Upper lobe of left lung (tissue), 4 donors: ENCODE measurements at regions not wholly inside any gene's neighbourhood (a gene's known extent, or its start where the extent isn't known, plus 50 kb on each side); places are given as distances from the start of the nearest gene placed in this dataset.

ENCODE experiments used
- POLR2A ChIP-seq, 4 donors: fragments of 450-650 bp; IDR thresholded peaks; one replicate each; pipeline ENCODE4 v1.5.1; 2016 to 2017; ENCODE audit warnings: antibody characterized with exemption in 4 of 4, mild to moderate bottlenecking in 2 of 4
- TF ChIP-seq, protein P1 (sequence below), 6 experiments: fragments of 450-650 bp in 4 of 6; fragments of 200-600 bp in 2 of 6; sonication (generic) in 2 of 6; IDR thresholded peaks; one replicate each; pipeline ENCODE4 v1.5.1; 2016 to 2019; ENCODE audit warnings: antibody characterized with exemption in 6 of 6

DNA sequence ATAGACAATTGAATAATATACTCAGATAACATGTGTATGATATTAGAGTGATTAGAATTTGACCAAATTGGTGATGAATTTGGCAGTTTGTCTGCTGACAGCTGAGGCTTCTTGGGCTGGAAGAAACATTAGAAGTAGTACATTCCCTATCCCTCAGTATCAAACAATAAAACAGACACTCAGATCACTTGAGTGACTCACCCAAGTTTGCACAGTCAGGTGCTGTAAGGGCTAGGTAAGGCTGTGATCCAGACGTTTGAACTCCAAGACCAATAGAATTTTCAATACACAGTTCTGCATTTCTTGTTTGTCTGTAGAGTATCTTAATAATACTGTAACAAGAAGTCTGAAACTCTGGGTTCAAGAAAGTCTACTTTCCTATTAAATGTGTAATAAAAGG lies 223.5 kb downstream of the POSTN start:
- TF ChIP-seq, protein P1, sequence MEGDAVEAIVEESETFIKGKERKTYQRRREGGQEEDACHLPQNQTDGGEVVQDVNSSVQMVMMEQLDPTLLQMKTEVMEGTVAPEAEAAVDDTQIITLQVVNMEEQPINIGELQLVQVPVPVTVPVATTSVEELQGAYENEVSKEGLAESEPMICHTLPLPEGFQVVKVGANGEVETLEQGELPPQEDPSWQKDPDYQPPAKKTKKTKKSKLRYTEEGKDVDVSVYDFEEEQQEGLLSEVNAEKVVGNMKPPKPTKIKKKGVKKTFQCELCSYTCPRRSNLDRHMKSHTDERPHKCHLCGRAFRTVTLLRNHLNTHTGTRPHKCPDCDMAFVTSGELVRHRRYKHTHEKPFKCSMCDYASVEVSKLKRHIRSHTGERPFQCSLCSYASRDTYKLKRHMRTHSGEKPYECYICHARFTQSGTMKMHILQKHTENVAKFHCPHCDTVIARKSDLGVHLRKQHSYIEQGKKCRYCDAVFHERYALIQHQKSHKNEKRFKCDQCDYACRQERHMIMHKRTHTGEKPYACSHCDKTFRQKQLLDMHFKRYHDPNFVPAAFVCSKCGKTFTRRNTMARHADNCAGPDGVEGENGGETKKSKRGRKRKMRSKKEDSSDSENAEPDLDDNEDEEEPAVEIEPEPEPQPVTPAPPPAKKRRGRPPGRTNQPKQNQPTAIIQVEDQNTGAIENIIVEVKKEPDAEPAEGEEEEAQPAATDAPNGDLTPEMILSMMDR (IDR thresholded peaks at IDR 0.05): no peak
- TF ChIP-seq POLR2A (IDR thresholded peaks at IDR 0.05): no peak
